ENCODE measurements at regions not wholly inside any gene's neighbourhood (a gene's known extent, or its start where the extent isn't known, plus 50 kb on each side); places are given as distances from the start of the nearest gene placed in this dataset. TPM values are rescaled to one million over a fixed set of nuclear protein-coding genes. Genes with fewer than 3 reads are reported as not detected.

DNA sequence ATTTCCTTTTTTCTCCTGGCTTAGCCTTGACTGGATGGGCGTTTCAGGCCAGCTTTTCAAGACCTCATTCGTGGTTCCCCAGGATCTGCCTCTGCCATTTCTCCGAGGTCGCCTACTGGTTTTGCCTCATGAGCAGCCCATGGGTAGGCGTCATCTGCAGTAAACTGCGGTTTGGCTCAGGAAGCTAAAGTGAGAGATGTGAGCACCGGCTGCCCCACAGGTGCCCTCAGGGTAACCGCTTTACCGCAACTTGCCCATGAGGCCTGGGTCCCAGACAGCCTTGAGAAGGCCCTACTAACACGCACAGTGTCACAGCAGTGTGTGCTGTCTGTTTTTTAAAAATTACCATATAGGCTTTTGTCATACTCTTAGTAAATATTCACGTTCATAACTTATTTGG, 53.4 kb upstream of the TBXT start:
- TF ChIP-seq YY1 (IDR thresholded peaks at IDR 0.05) (no peak), SP1 (IDR thresholded peaks at IDR 0.05) (no peak)
- no peak for DNase-seq (ENCODE audit: low spot score)
- WGBS: 84% methylated on average over 11 of the region's 11 CpGs
- no peaks in the 10 kb centered on the region for H3K4me1 ChIP-seq (ENCODE audit: control insufficient read depth in 4 of 4, insufficient read depth in 4 of 4, low read length in 3 of 4)
- H3K36me3 ChIP-seq (ENCODE audit: control insufficient read depth in 4 of 4, insufficient read depth in 3 of 4, low read depth in 1 of 4, low read length in 3 of 4): no peaks in the 10 kb centered on the region
- H3K4me3 ChIP-seq (ENCODE audit: low read depth in 1 of 3, low read length in 3 of 3): no peak overlapping the region
- H3K27me3 ChIP-seq (ENCODE audit: control insufficient read depth in 4 of 4, insufficient read depth in 4 of 4, low read length in 3 of 4): peaks cover 0 to 6% (median 0%) of the 10 kb centered on the region in 4 donors
- no peak overlapping the region for H3K9ac ChIP-seq (ENCODE audit: low read depth in 1 of 2, low read length in 2 of 2)
- no peaks in the 10 kb centered on the region for H3K9me3 ChIP-seq (ENCODE audit: control insufficient read depth in 4 of 4, low read length in 3 of 4)
- no peak overlapping the region for H3K27ac ChIP-seq (ENCODE audit: low read depth in 1 of 2, low read length in 2 of 2)

Small RNAs in the stretch of these regions (small RNA-seq; reads per million reads assigned to genes)
- gene AL121956.5: not detected
- not detected for gene GNG5P1
